DOHH2 (cell line): ENCODE measurements at regions not wholly inside any gene's neighbourhood (a gene's known extent, or its start where the extent isn't known, plus 50 kb on each side); places are given as distances from the start of the nearest gene placed in this dataset.
A peak's percentile ranks its signal among the peaks of the same experiment; 100 is the strongest.

ENCODE experiments used
- H3F3A ChIP-seq: fragments of 200-600 bp; sonication (generic), shearing (Covaris generic); 2 replicates; pipeline ENCODE4 v1.6.0; 2016; ENCODE audit warnings: antibody characterized with exemption, mild to moderate bottlenecking; ENCODE audit not compliant: control insufficient read depth, insufficient read depth
- H3K27ac ChIP-seq: fragments of 200-600 bp; sonication (generic); 2 replicates; pipeline ENCODE4 v1.5.1; 2014; ENCODE audit warnings: low read depth, mild to moderate bottlenecking, low read length, moderate library complexity
- H3K27me3 ChIP-seq: fragments of 200-600 bp; sonication (generic); 2 replicates; pipeline ENCODE4 v1.6.1; 2014; ENCODE audit warnings: mild to moderate bottlenecking, low read length, mixed read lengths; ENCODE audit not compliant: control insufficient read depth
- H3K36me3 ChIP-seq: fragments of 200-600 bp; sonication (generic); 2 replicates; pipeline ENCODE4 v1.6.1; 2014; ENCODE audit warnings: mild to moderate bottlenecking, low read length, moderate library complexity, mixed read lengths; ENCODE audit not compliant: control insufficient read depth
- H3K4me1 ChIP-seq: fragments of 200-600 bp; sonication (generic); 2 replicates; pipeline ENCODE4 v1.6.1; 2014; ENCODE audit warnings: mild to moderate bottlenecking, low read length, mixed read lengths; ENCODE audit not compliant: control insufficient read depth
- H3K4me2 ChIP-seq: fragments of 200-600 bp; sonication (generic); 2 replicates; pipeline ENCODE4 v1.6.0; 2014; ENCODE audit warnings: mild to moderate bottlenecking, low read length, moderate library complexity
- H3K4me3 ChIP-seq: fragments of 200-600 bp; sonication (generic); 2 replicates; pipeline ENCODE4 v1.5.1; 2014; ENCODE audit warnings: mild to moderate bottlenecking, low read length, mixed read lengths
- H3K79me2 ChIP-seq: fragments of 200-600 bp; sonication (generic); 2 replicates; pipeline ENCODE4 v1.6.1; 2014; ENCODE audit warnings: mild to moderate bottlenecking, low read length, mixed read lengths; ENCODE audit not compliant: control insufficient read depth
- H3K9me2 ChIP-seq: fragments of 200-600 bp; sonication (generic); replicated peaks from 2 replicates; pipeline ENCODE4 v1.6.1; 2014; ENCODE audit warnings: mild to moderate bottlenecking, low read length, mixed read lengths; ENCODE audit not compliant: control insufficient read depth
- H3K9me3 ChIP-seq: fragments of 200-600 bp; sonication (generic); 2 replicates; pipeline ENCODE4 v1.6.1; 2014; ENCODE audit warnings: antibody characterized with exemption, low read length, mixed read lengths; ENCODE audit not compliant: control insufficient read depth, insufficient read depth
- H4K20me1 ChIP-seq: fragments of 200-600 bp; sonication (generic); 2 replicates; pipeline ENCODE4 v1.6.0; 2014; ENCODE audit warnings: low read depth, mild to moderate bottlenecking, antibody characterized with exemption, low read length, moderate library complexity; ENCODE audit not compliant: control insufficient read depth, insufficient read depth
- EZH2phosphoT487 ChIP-seq: fragments of 200-600 bp; sonication (generic); IDR thresholded peaks from 2 replicates; pipeline ENCODE4 v1.6.1; 2017; ENCODE audit warnings: borderline replicate concordance, mild to moderate bottlenecking, antibody characterized with exemption, low read length, moderate library complexity, mixed read lengths
- TF ChIP-seq, protein P1 (sequence below): fragments of 200-600 bp; sonication (generic); IDR thresholded peaks from one replicate; pipeline ENCODE4 v1.5.1; 2014; ENCODE audit warnings: antibody characterized with exemption, mild to moderate bottlenecking, low read depth, low read length; ENCODE audit not compliant: poor library complexity, severe bottlenecking

DNA sequence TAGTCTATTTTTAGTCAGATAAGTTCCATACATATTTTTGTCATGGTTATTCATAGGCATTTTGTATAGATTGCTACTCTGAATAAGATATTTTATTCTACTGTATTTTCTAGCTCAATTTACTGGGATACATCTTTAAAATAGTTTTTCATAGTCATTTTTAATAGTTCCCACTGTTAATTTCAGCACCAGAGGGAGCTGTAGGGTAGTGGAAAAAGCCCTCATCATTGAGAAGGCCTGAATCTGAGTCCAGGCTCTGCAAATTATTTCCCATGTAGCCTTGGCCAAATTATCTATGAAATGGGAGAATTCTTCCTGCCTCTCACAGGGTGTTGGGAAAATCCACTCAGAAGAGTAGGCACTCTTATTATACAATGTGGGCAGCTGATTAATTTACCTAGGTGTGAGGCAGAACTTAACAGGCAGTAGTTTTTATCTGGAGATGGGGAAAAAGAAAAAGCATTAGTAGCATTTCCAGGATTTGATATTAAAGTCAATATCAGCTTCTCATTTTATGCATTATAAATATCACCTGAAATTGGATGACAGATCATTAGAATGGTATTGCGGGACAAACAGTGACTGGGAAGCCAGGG lies 102.9 kb upstream of the PAQR3 start:
- H3F3A ChIP-seq, result no peaks in the 10 kb centered on the region
- no peaks in the 10 kb centered on the region for H3K27me3 ChIP-seq
- no peaks in the 10 kb centered on the region for H4K20me1 ChIP-seq
- no peaks in the 10 kb centered on the region for H3K79me2 ChIP-seq
- H3K36me3 ChIP-seq, result no peaks in the 10 kb centered on the region
- no peak overlapping the region for H3K27ac ChIP-seq
- H3K9me2 ChIP-seq, result no peaks in the 10 kb centered on the region
- H3K4me1 ChIP-seq, result no peaks in the 10 kb centered on the region
- TF ChIP-seq EZH2phosphoT487, result no peak
- TF ChIP-seq, protein P1, sequence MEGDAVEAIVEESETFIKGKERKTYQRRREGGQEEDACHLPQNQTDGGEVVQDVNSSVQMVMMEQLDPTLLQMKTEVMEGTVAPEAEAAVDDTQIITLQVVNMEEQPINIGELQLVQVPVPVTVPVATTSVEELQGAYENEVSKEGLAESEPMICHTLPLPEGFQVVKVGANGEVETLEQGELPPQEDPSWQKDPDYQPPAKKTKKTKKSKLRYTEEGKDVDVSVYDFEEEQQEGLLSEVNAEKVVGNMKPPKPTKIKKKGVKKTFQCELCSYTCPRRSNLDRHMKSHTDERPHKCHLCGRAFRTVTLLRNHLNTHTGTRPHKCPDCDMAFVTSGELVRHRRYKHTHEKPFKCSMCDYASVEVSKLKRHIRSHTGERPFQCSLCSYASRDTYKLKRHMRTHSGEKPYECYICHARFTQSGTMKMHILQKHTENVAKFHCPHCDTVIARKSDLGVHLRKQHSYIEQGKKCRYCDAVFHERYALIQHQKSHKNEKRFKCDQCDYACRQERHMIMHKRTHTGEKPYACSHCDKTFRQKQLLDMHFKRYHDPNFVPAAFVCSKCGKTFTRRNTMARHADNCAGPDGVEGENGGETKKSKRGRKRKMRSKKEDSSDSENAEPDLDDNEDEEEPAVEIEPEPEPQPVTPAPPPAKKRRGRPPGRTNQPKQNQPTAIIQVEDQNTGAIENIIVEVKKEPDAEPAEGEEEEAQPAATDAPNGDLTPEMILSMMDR, result peak; percentile 52
- H3K4me2 ChIP-seq, result no peak overlapping the region
- no peaks in the 10 kb centered on the region for H3K9me3 ChIP-seq
- H3K4me3 ChIP-seq, result no peak overlapping the region

DNA sequence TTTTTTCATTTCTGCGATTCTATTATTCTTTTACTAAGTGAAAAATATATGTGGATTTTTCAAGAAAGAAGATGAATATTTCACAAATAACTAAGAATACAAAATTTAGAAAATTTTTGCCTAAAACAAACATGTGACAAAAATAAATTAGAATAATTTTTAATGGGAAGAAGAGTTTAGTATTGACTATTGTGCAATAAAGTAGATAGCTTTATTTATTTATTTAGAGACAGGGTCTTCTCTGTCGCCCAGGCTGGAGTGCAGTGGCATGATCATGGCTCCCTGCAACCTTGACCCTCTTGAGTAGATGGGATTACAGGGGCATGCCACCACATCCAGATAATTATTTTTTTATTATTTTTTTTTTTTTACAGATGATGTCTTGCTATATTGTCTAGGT lies 95.3 kb upstream of the PAQR3 start:
- H3K27me3 ChIP-seq, result no peaks in the 10 kb centered on the region
- no peaks in the 10 kb centered on the region for H3K79me2 ChIP-seq
- H4K20me1 ChIP-seq, result no peaks in the 10 kb centered on the region
- H3K4me2 ChIP-seq, result no peak overlapping the region
- no peaks in the 10 kb centered on the region for H3F3A ChIP-seq
- no peaks in the 10 kb centered on the region for H3K9me2 ChIP-seq
- TF ChIP-seq, protein P1, result no peak
- TF ChIP-seq EZH2phosphoT487, result no peak
- H3K4me1 ChIP-seq, result no peaks in the 10 kb centered on the region
- no peak overlapping the region for H3K27ac ChIP-seq
- no peaks in the 10 kb centered on the region for H3K36me3 ChIP-seq
- no peak overlapping the region for H3K4me3 ChIP-seq
- no peaks in the 10 kb centered on the region for H3K9me3 ChIP-seq

DNA sequence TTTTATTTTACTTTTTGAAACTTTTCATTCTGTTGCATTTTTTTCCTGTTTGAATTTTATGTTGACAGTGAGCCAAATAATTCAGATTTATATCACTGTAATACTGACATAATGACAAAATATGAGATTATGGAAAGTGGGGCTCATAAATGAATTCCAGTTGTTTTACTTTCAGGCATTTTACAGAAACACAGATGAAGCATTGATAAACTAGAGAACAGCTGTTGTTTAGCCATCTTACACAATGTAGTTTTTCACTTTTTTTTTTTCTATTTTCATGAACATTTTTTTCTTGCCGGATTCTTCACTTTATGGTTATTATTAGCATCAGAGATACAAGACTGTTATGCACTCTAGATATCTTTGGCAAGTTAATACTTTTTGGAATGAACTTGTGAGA lies 91.7 kb upstream of the PAQR3 start:
- no peak for TF ChIP-seq EZH2phosphoT487
- TF ChIP-seq, protein P1, result no peak
- no peak overlapping the region for H3K27ac ChIP-seq

DNA sequence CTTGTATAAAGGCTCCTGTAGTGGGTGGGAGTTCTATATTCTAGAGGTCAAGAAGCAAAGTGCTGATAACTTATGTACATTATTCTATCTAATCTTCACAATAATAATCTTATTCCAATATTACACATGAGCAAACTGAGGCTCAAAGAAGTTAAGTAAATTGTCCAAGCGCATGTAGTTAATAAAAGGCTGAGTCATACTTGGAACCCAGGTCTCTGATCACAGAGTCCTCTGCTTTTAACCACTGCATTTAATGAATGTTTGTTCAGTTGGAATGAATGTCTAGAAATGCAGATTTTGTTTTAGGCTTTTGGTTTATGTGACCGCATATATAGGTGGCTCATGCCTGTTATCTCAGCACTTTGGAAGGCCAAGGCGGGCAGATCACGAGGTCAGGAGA lies 88.4 kb upstream of the PAQR3 start:
- no peak for TF ChIP-seq EZH2phosphoT487
- TF ChIP-seq, protein P1, result no peak
- H3K9me3 ChIP-seq, result no peaks in the 10 kb centered on the region
- no peaks in the 10 kb centered on the region for H4K20me1 ChIP-seq
- no peak overlapping the region for H3K27ac ChIP-seq
- no peaks in the 10 kb centered on the region for H3F3A ChIP-seq
- no peaks in the 10 kb centered on the region for H3K27me3 ChIP-seq
- no peaks in the 10 kb centered on the region for H3K36me3 ChIP-seq
- no peak overlapping the region for H3K4me3 ChIP-seq
- H3K4me2 ChIP-seq, result no peak overlapping the region
- H3K4me1 ChIP-seq, result no peaks in the 10 kb centered on the region
- no peaks in the 10 kb centered on the region for H3K9me2 ChIP-seq
- H3K79me2 ChIP-seq, result no peaks in the 10 kb centered on the region

More for the DNA sequence above, 91.7 kb upstream of the PAQR3 start:
- Histone ChIP-seq H4K20me1 (no peaks in the 10 kb centered on the region), H3K4me3 (no peak overlapping the region), H3K36me3 (no peaks in the 10 kb centered on the region), H3K27me3 (no peaks in the 10 kb centered on the region), H3F3A (no peaks in the 10 kb centered on the region), H3K4me2 (no peak overlapping the region), H3K79me2 (no peaks in the 10 kb centered on the region), H3K4me1 (no peaks in the 10 kb centered on the region), H3K9me2 (no peaks in the 10 kb centered on the region), H3K9me3 (no peaks in the 10 kb centered on the region)
